ENCODE measurements at regions not wholly inside any gene's neighbourhood (a gene's known extent, or its start where the extent isn't known, plus 50 kb on each side); places are given as distances from the start of the nearest gene placed in this dataset.

GRCh38 chrX:139186991-139187390 is 343.5 kb upstream of the F9 start:
- TF ChIP-seq CTCF (IDR thresholded peaks at IDR 0.05), result no peak
- no peak for ATAC-seq
- H3K4me3 ChIP-seq, result no peak overlapping the region
- no peaks in the 10 kb centered on the region for H3K4me1 ChIP-seq (ENCODE audit: low read depth)
- intact Hi-C loops (cut with DNase I, micrococcal nuclease), result no loop called here
- H3K9me3 ChIP-seq, result no peaks in the 10 kb centered on the region
- DNase-seq, result no peak
- H3K36me3 ChIP-seq (ENCODE audit: low read depth), result no peaks in the 10 kb centered on the region

GRCh38 chrX:139179592-139179991 is 350.9 kb upstream of the F9 start:
- ATAC-seq (no peak), DNase-seq (no peak)
- no peak for TF ChIP-seq CTCF (IDR thresholded peaks at IDR 0.05)
- no peaks in the 10 kb centered on the region for H3K4me1 ChIP-seq (ENCODE audit: low read depth)
- intact Hi-C loops (cut with DNase I, micrococcal nuclease), result no loop called here
- no peaks in the 10 kb centered on the region for H3K36me3 ChIP-seq (ENCODE audit: low read depth)
- H3K4me3 ChIP-seq, result no peak overlapping the region
- H3K9me3 ChIP-seq, result no peaks in the 10 kb centered on the region

GRCh38 chrX:139178980-139179379 is 351.6 kb upstream of the F9 start:
- DNase-seq (no peak), ATAC-seq (no peak)
- Histone ChIP-seq H3K4me1 (ENCODE audit: low read depth) (no peaks in the 10 kb centered on the region), H3K36me3 (ENCODE audit: low read depth) (no peaks in the 10 kb centered on the region), H3K4me3 (no peak overlapping the region), H3K9me3 (no peaks in the 10 kb centered on the region)
- no peak for TF ChIP-seq CTCF (IDR thresholded peaks at IDR 0.05)
- intact Hi-C loops (cut with DNase I, micrococcal nuclease), result no loop called here

GRCh38 chrX:139172731-139173130 is 357.8 kb upstream of the F9 start:
- Histone ChIP-seq H3K4me3 (no peak overlapping the region), H3K4me1 (ENCODE audit: low read depth) (no peaks in the 10 kb centered on the region), H3K36me3 (ENCODE audit: low read depth) (no peaks in the 10 kb centered on the region), H3K9me3 (no peaks in the 10 kb centered on the region)
- DNase-seq, result no peak
- no peak for TF ChIP-seq CTCF (IDR thresholded peaks at IDR 0.05)
- ATAC-seq, result no peak
- intact Hi-C loops (cut with DNase I, micrococcal nuclease), result no loop called here

- intact Hi-C loops (cut with DNase I, micrococcal nuclease), result no loop called here
- Histone ChIP-seq H3K9me3 (no peaks in the 10 kb centered on the region), H3K36me3 (ENCODE audit: low read depth) (no peaks in the 10 kb centered on the region), H3K4me1 (ENCODE audit: low read depth) (no peaks in the 10 kb centered on the region), H3K4me3 (no peak overlapping the region)
- DNase-seq (no peak), ATAC-seq (no peak)
- TF ChIP-seq CTCF (IDR thresholded peaks at IDR 0.05), result no peak
Observed at GRCh38 chrX:139170526-139171173, 359.9 kb upstream of the F9 start.

GRCh38 chrX:139167282-139167681 is 363.3 kb upstream of the F9 start:
- no peak for TF ChIP-seq CTCF (IDR thresholded peaks at IDR 0.05)
- Histone ChIP-seq H3K36me3 (ENCODE audit: low read depth) (no peaks in the 10 kb centered on the region), H3K4me3 (no peak overlapping the region), H3K4me1 (ENCODE audit: low read depth) (no peaks in the 10 kb centered on the region), H3K9me3 (no peaks in the 10 kb centered on the region)
- ATAC-seq (no peak), DNase-seq (no peak)
- intact Hi-C loops (cut with DNase I, micrococcal nuclease), result no loop called here

All from mucosa of descending colon (tissue), 3 donors.